CD4-positive, alpha-beta T cell treated with Interleukin-15 for 4 hours (primary cell): ENCODE measurements at regions not wholly inside any gene's neighbourhood (a gene's known extent, or its start where the extent isn't known, plus 50 kb on each side); places are given as distances from the start of the nearest gene placed in this dataset.
A peak's percentile ranks its signal among the peaks of the same experiment; 100 is the strongest.
"Not testable (repeated sequence)": the region's sequence is repeated elsewhere in the genome, so short reads cannot be mapped to it uniquely, and the experiment has no call there.

Experiments
- DNase-seq: peaks from one replicate; pipeline ENCODE4 v3.0.0-alpha.2; 2020; ENCODE audit warnings: low spot score

- DNase-seq, result no peak
These were observed 124.1 kb downstream of the ZNF365 start for GRCh38 chr10:62498271-62498670.

- not testable (repeated sequence) for DNase-seq
These were observed 125.9 kb downstream of the ZNF365 start for GRCh38 chr10:62500116-62500515.

- DNase-seq, result no peak
These were observed 127.4 kb downstream of the ZNF365 start for GRCh38 chr10:62501547-62501946.

- DNase-seq, result no peak
These were observed 128.9 kb downstream of the ZNF365 start for GRCh38 chr10:62502995-62503613.

- DNase-seq, result no peak
These were observed 129.7 kb downstream of the ZNF365 start for GRCh38 chr10:62503872-62504271.

GRCh38 chr10:62506371-62506770, 132.2 kb downstream of the ZNF365 start:
- DNase-seq, result no peak

GRCh38 chr10:62511238-62511637, 137.1 kb downstream of the ZNF365 start:
- no peak for DNase-seq

GRCh38 chr10:62511656-62512055, 137.5 kb downstream of the ZNF365 start:
- DNase-seq, result no peak

GRCh38 chr10:62512732-62513475, 138.7 kb downstream of the ZNF365 start:
- no peak for DNase-seq

GRCh38 chr10:62514079-62514693, 140.0 kb downstream of the ZNF365 start:
- no peak for DNase-seq

GRCh38 chr10:62517252-62517651, 143.1 kb downstream of the ZNF365 start:
- no peak for DNase-seq

GRCh38 chr10:62527019-62527827, 153.1 kb downstream of the ZNF365 start:
- no peak for DNase-seq

- peak; percentile 43 for DNase-seq
These were observed 154.3 kb downstream of the ZNF365 start for GRCh38 chr10:62528441-62528840.

- DNase-seq, result no peak
These were observed 155.2 kb downstream of the ZNF365 start for GRCh38 chr10:62529396-62529795.

- no peak for DNase-seq
These were observed 159.9 kb downstream of the ZNF365 start for GRCh38 chr10:62534031-62534430.

- DNase-seq, result no peak
These were observed 164.4 kb downstream of the ZNF365 start for GRCh38 chr10:62538606-62539005.

- DNase-seq, result no peak
These were observed 166.2 kb downstream of the ZNF365 start for GRCh38 chr10:62540389-62540788.

- DNase-seq, result no peak
These were observed 167.6 kb downstream of the ZNF365 start for GRCh38 chr10:62541811-62542210.

- DNase-seq, result no peak
These were observed 169.6 kb downstream of the ZNF365 start for GRCh38 chr10:62543571-62544355.

GRCh38 chr10:62545160-62546066, 171.2 kb downstream of the ZNF365 start:
- DNase-seq, result no peak

GRCh38 chr10:62548686-62549085, 174.5 kb downstream of the ZNF365 start:
- DNase-seq, result no peak
